B cell (primary cell): ENCODE measurements at regions not wholly inside any gene's neighbourhood (a gene's known extent, or its start where the extent isn't known, plus 50 kb on each side); places are given as distances from the start of the nearest gene placed in this dataset.

Source experiments
- ATAC-seq: fragments of 200-7000 bp; cut with Tn5 transposase; one replicate; pipeline ENCODE4 v1.10.0; 2021; ENCODE audit warnings: low read depth, mild to moderate bottlenecking, moderate number of reproducible peaks, moderate library complexity
- CTCF ChIA-PET: fragments of 350-600 bp; sonication (Branson Sonifier 250); formaldehyde crosslinking; loops from one replicate; lab custom pipeline; 2021; ENCODE audit warnings: antibody characterized with exemption, inconsistent platforms; lab: Charles Lee
- POLR2A ChIA-PET: fragments of 350-600 bp; sonication (Branson Sonifier 250); formaldehyde crosslinking; loops from one replicate; lab custom pipeline; 2021; ENCODE audit warnings: antibody characterized with exemption; lab: Charles Lee
- DNase-seq: peaks from one replicate; pipeline ENCODE4 v3.0.0; 2013
- H2AFZ ChIP-seq: 2 replicates; pipeline ENCODE4 v1.6.1; 2012; ENCODE audit warnings: mild to moderate bottlenecking, low read depth, low read length; ENCODE audit not compliant: insufficient read depth, poor library complexity, severe bottlenecking
- H3K27ac ChIP-seq, 2 donors: 1 replicate in 1 of 2; 2 replicates in 1 of 2; pipeline ENCODE4 v1.5.1; 2012 to 2013; ENCODE audit warnings: low read length in 2 of 2, mild to moderate bottlenecking in 2 of 2, moderate library complexity in 1 of 2
- H3K27me3 ChIP-seq, 4 experiments: fragments of 200-600 bp in 1 of 4; sonication (generic) in 1 of 4; replicated peaks in 1 of 4; 1 replicate in 2 of 4; 2 replicates in 2 of 4; pipeline versions ENCODE4 v1.6.1 to v1.7.0; 2013 to 2016; ENCODE audit warnings: low read length in 3 of 4, mild to moderate bottlenecking in 2 of 4, mixed read lengths in 1 of 4, moderate library complexity in 1 of 4; ENCODE audit not compliant: insufficient read depth in 4 of 4, control insufficient read depth in 3 of 4; ENCODE audit errors: control extremely low read depth in 1 of 4
- H3K36me3 ChIP-seq, 2 experiments: replicated peaks in 1 of 2; 1 replicate in 1 of 2; 2 replicates in 1 of 2; pipeline versions ENCODE4 v1.6.1 to v1.7.1; 2013; ENCODE audit warnings: low read length in 1 of 2; ENCODE audit not compliant: insufficient read depth in 2 of 2, control insufficient read depth in 1 of 2; ENCODE audit errors: control extremely low read depth in 1 of 2, extremely low read depth in 1 of 2
- H3K4me1 ChIP-seq, 2 donors: fragments of 200-600 bp in 1 of 2; sonication (generic) in 1 of 2; 1 replicate in 1 of 2; 2 replicates in 1 of 2; pipeline versions ENCODE4 v1.5.1 to v1.6.1; 2013 to 2017; ENCODE audit warnings: low read length in 2 of 2; ENCODE audit not compliant: control insufficient read depth in 2 of 2, insufficient read depth in 2 of 2
- H3K4me2 ChIP-seq: replicated peaks from 2 replicates; pipeline ENCODE3; 2012; ENCODE audit warnings: mild to moderate bottlenecking, low read depth, low read length; ENCODE audit not compliant: poor library complexity, severe bottlenecking
- H3K4me3 ChIP-seq, 5 experiments: fragments of 200-600 bp in 1 of 5; sonication (generic) in 1 of 5; 1 replicate in 3 of 5; 2 replicates in 2 of 5; pipeline versions ENCODE4 v1.5.1 to v1.7.0; 2011 to 2016; ENCODE audit warnings: low read length in 4 of 5, mild to moderate bottlenecking in 4 of 5, low read depth in 2 of 5, control low read depth in 1 of 5, moderate library complexity in 1 of 5; ENCODE audit not compliant: insufficient read depth in 1 of 5; ENCODE audit errors: control extremely low read depth in 1 of 5, extremely low read depth in 1 of 5
- H3K79me2 ChIP-seq: fragments of 200-600 bp; sonication (generic); one replicate; pipeline ENCODE4 v1.6.0; 2016; ENCODE audit warnings: low read length; ENCODE audit not compliant: control insufficient read depth, insufficient read depth
- H3K9ac ChIP-seq: fragments of 200-600 bp; sonication (generic); 2 replicates; pipeline ENCODE4 v1.6.1; 2017; ENCODE audit warnings: mild to moderate bottlenecking, low read length, moderate library complexity
- H3K9me3 ChIP-seq, 3 donors: one replicate each; pipeline versions ENCODE4 v1.6.1 to v1.7.1; 2013; ENCODE audit warnings: low read length in 2 of 3; ENCODE audit not compliant: control insufficient read depth in 2 of 3, insufficient read depth in 1 of 3; ENCODE audit errors: control extremely low read depth in 1 of 3
- H4K20me1 ChIP-seq: 2 replicates; pipeline ENCODE4 v1.6.0; 2012; ENCODE audit warnings: mild to moderate bottlenecking, low read length; ENCODE audit not compliant: insufficient read depth, control insufficient read depth, poor library complexity, severe bottlenecking
- H3K27ac Mint-ChIP-seq: one replicate; pipeline ENCODE4 v1.8.0; 2021; ENCODE audit warnings: mixed read lengths
- H3K27me3 Mint-ChIP-seq: one replicate; pipeline ENCODE4 v1.8.0; 2021; ENCODE audit warnings: mixed read lengths
- H3K4me1 Mint-ChIP-seq: one replicate; pipeline ENCODE4 v1.8.0; 2021; ENCODE audit warnings: mixed read lengths
- H3K4me3 Mint-ChIP-seq: one replicate; pipeline ENCODE4 v1.8.0; 2021; ENCODE audit warnings: mixed read lengths
- H3K9me3 Mint-ChIP-seq: one replicate; pipeline ENCODE4 v1.8.0; 2022; ENCODE audit warnings: mixed read lengths; ENCODE audit not compliant: insufficient read depth
- CTCF ChIP-seq: fragments of 200-600 bp; IDR thresholded peaks from one replicate; pipeline ENCODE4 v1.8.0; 2022; ENCODE audit warnings: antibody characterized with exemption, mild to moderate bottlenecking
- EZH2 ChIP-seq: IDR thresholded peaks from 2 replicates; pipeline ENCODE4 v1.6.1; 2012; ENCODE audit warnings: borderline replicate concordance, low read depth, mild to moderate bottlenecking, moderate library complexity, low read length; ENCODE audit not compliant: insufficient read depth, poor library complexity, severe bottlenecking
- WGBS: methylation state at CpG from one replicate; pipeline ENCODE4 v1.1.5; 2013; ENCODE audit warnings: missing lambda C conversion rate; ENCODE audit not compliant: insufficient coverage; 5-methylcytosine and 5-hydroxymethylcytosine counted together
- intact Hi-C: fragments of 100-400 bp; cut with micrococcal nuclease; formaldehyde crosslinking; loops from one replicate; pipeline ENCODE4 v1.10.0; 2022

- H3K4me3 Mint-ChIP-seq: no peak overlapping the region
- intact Hi-C loops: no loop called here
- no peak for ATAC-seq
Measured at GRCh38 chr12:40581889-40582288, 110.3 kb upstream of the CNTN1 start.

GRCh38 chr12:40583743-40584142 lies 108.5 kb upstream of the CNTN1 start:
- H3K4me3 ChIP-seq: no peak overlapping the region
- ChIA-PET POLR2A (no interaction called here), CTCF (no interaction called here)
- TF ChIP-seq EZH2 (no peak), CTCF (no peak)
- no peak overlapping the region for H3K4me3 Mint-ChIP-seq
- intact Hi-C loops: no loop called here
- no peaks in the 10 kb centered on the region for H3K4me1 ChIP-seq
- H3K79me2 ChIP-seq: no peaks in the 10 kb centered on the region
- H3K27ac ChIP-seq: no peak overlapping the region
- no peak overlapping the region for H3K27ac Mint-ChIP-seq
- no peaks in the 10 kb centered on the region for H4K20me1 ChIP-seq
- no peak for DNase-seq
- no peaks in the 10 kb centered on the region for H3K27me3 ChIP-seq
- ATAC-seq: no peak
- H3K9me3 ChIP-seq: peaks cover 2 to 14% (median 12%) of the 10 kb centered on the region in 3 donors
- no peaks in the 10 kb centered on the region for H3K36me3 ChIP-seq
- H3K9ac ChIP-seq: no peak overlapping the region
- H2AFZ ChIP-seq: no peak overlapping the region
- peaks cover 7% of the 10 kb centered on the region for H3K9me3 Mint-ChIP-seq
- H3K4me2 ChIP-seq: no peak overlapping the region
- H3K27me3 Mint-ChIP-seq: no peaks in the 10 kb centered on the region
- no peaks in the 10 kb centered on the region for H3K4me1 Mint-ChIP-seq

More at GRCh38 chr12:40581889-40582288, 110.3 kb upstream of the CNTN1 start:
- H4K20me1 ChIP-seq: no peaks in the 10 kb centered on the region
- H3K36me3 ChIP-seq: no peaks in the 10 kb centered on the region
- H3K79me2 ChIP-seq: no peaks in the 10 kb centered on the region
- H3K4me1 ChIP-seq: no peaks in the 10 kb centered on the region
- no peak overlapping the region for H2AFZ ChIP-seq
- no peak for TF ChIP-seq EZH2
- TF ChIP-seq CTCF: no peak
- H3K4me3 ChIP-seq: no peak overlapping the region
- no peak overlapping the region for H3K27ac ChIP-seq
- ChIA-PET CTCF (no interaction called here), POLR2A (no interaction called here)
- H3K9ac ChIP-seq: no peak overlapping the region
- WGBS: 100% methylated on average over 1 of the region's 1 CpG
- H3K4me2 ChIP-seq: no peak overlapping the region
- no peaks in the 10 kb centered on the region for H3K27me3 ChIP-seq
- Mint-ChIP-seq H3K27ac (no peak overlapping the region), H3K9me3 (peaks cover 7% of the 10 kb centered on the region), H3K27me3 (no peaks in the 10 kb centered on the region), H3K4me1 (no peaks in the 10 kb centered on the region)
- no peak for DNase-seq
- peaks cover 0 to 13% (median 12%) of the 10 kb centered on the region in 3 donors for H3K9me3 ChIP-seq
